GM18498 (cell line): ENCODE measurements at regions not wholly inside any gene's neighbourhood (a gene's known extent, or its start where the extent isn't known, plus 50 kb on each side); places are given as distances from the start of the nearest gene placed in this dataset.

ENCODE experiments used
- ATAC-seq: cut with Tn5 transposase; IDR thresholded peaks from one replicate; pipeline ENCODE4 v1.9.1; 2021; ENCODE audit warnings: mild to moderate bottlenecking, moderate library complexity; ENCODE audit not compliant: unreplicated experiment

- ATAC-seq: no peak
These were observed 51.8 kb upstream of the RIPOR2 start for GRCh38 chr6:24987446-24988115.

DNA sequence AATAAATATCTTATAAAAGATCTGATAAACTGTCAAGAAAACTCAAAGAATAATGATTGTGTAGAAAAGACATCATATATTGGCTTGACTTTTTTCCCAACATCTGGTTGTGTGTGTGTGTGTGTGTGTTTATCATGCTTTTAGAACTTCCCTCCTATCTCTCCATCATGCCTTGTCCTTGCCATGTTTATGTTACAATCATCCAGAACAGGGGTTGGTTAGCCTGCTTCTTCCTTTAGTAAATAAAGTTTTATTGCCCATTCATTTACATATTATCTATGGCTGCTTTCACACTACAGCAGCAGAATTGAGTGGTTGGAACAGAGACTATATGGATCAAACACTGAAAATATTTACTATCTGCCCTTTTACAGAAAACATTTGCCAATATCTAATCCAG lies 52.8 kb upstream of the RIPOR2 start:
- no peak for ATAC-seq

DNA sequence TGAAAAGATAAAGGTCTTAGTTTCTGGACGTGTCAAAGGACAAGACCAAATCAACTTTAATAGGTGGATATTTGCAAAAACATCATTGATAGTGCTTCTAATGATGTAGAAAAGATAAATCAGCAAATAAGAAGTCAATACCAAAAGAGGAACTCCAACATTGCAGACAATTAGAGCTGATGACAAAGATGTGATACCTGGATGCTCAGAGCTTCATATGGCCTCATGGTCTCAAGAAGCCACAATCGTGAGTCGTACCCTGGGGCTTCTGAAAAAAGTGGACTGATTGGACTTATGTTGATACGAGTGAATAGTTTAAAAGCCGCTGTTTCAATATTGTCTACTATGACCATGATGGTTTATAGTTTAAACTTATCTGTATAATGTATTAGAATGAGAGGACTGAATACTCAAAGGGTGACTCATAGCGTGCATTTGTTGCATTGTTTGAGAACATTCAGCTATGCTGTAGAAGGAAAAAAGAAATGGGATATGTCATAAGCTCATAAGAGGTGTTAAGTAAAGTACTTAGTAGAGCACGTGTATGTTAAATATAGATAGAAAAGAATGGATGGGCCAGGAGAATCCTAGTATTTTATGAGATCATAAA lies 54.6 kb upstream of the RIPOR2 start:
- no peak for ATAC-seq

DNA sequence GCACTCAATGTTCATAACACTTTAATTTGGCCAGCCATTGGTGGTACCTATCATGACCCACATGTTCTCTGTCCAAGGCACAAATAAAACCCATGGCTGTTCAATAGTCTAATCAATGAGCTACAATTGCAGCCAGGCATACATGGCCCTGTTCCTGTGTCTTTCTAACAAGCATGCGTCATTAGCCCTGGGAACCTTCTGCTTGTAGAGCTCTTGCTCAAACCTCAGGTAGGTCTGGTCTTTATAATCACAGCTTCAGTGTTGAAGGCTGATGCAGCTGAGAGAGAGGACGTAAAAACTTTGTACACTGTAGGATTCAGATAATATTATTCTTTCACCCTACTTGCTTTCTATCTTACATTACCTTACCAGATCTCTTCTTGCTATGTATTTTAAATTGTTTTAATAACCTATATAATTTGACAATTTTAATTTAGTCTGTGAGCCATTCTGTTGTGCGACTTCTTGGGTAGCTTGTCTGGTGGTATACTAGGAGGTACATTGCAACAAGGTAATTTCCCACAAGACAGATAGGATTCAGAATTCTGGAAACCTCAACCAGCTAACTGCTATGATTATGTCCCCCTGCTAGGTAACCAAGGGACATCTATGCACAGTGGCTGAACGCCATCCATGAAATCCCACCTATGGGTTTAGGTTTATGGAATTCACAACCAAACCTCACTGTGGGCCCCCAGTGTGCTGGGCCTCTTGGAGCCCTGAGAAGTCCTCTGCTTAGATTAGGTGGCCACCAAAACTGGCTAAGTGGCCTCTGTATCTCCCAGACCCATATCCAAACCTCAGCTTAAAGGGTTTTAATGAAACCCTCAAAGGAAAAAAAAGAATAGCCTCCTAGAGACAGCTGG lies 55.4 kb upstream of the RIPOR2 start:
- peak; percentile 24 for ATAC-seq

DNA sequence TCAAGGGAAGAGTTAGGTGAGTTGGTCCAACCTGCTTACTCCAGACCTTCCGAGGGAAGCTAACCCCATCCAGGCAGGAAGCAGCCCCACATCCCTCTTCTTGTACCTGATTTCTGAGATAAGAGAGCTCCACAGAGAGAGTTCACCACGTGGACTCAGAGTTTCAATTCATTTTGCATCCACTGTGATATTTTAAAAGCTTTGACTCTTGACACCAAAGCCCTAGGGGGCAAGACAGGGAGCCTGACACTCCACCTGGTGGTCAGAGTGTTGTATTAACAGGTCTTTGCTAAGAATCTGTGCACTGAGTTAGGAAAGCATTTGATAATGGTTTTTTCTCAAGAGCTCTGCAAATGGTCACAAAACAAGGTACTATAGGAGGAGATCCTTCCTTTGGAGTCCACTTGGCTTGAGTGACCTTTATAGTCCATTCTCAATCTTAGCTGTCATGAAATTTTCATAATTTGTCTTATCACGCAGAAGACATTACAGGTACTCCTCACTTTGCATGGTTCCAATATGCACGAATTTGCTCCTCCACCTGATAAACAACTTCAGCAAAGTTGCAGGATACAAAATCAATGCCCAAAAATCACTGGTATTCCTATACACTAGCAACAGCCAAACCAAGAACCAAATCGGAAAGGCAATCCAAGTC lies 56.2 kb upstream of the RIPOR2 start:
- ATAC-seq: peak; percentile 89

DNA sequence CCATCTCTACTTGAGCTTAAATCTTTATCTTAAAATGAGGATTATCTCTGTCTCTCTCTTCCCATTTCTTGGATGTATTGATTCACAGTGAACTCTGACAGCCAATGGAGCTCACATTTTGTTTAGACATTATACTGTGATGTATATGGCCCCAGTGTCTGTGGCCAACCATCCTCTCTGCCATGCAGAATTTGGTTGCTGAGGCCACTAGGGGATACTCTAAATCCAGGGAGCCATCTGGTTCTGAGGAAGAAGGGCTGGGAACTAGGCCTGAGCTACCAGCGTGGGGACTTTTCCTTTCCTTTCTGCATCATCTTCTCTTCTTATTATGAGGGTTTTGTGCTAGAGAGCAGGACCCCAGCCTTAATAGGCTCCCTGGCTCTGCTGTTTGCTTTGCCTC lies 59.1 kb upstream of the RIPOR2 start:
- no peak for ATAC-seq

GRCh38 chr6:24995270-24995669 lies 59.5 kb upstream of the RIPOR2 start:
- no peak for ATAC-seq

DNA sequence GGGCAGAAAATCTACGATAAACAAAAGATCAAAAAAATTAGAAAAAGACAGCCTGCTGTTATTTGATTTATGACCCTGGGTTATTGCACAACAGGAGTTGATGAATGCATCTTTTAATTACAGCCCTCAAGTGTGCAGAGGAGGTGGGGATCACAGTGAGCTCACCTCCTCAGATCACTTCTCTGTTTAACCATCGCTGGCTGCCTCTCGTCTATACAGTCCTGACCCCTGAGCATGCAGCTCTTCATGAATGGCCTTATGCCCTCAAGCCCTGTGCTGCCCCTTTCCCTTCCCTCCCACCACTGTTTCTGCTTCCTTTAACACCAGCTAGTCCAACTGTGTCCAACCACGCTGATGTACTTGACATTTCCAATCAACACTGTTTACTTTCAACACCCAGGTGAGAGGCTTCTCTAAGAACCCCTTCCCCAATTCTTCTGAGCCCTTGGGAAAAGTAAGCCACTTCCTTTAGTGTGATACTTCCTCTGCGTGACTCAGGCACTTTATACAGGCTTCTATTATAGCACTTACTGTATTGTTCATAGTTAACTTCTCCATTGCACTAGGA lies 60.6 kb upstream of the RIPOR2 start:
- ATAC-seq: no peak

GRCh38 chr6:24997231-24997630 lies 61.5 kb upstream of the RIPOR2 start:
- no peak for ATAC-seq

DNA sequence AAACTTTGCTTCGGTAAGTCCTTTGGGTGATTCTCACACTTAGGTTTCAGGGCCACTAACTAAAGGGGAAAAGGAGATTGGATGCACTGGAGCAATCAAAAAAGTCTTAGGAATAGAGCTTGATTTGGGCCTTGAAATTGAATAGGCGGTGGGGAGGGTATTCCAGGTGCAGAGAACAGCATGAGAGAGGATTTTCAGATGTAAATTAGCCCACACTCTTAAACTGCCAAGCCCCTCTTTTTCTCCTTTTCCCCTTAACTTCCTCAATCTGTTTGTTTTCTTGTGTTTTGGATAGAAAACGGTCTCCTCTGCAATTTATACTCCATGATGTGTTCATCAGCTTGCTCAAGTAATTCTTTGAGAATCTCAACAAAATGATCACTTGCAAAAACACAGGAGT lies 62.1 kb upstream of the RIPOR2 start:
- no peak for ATAC-seq

DNA sequence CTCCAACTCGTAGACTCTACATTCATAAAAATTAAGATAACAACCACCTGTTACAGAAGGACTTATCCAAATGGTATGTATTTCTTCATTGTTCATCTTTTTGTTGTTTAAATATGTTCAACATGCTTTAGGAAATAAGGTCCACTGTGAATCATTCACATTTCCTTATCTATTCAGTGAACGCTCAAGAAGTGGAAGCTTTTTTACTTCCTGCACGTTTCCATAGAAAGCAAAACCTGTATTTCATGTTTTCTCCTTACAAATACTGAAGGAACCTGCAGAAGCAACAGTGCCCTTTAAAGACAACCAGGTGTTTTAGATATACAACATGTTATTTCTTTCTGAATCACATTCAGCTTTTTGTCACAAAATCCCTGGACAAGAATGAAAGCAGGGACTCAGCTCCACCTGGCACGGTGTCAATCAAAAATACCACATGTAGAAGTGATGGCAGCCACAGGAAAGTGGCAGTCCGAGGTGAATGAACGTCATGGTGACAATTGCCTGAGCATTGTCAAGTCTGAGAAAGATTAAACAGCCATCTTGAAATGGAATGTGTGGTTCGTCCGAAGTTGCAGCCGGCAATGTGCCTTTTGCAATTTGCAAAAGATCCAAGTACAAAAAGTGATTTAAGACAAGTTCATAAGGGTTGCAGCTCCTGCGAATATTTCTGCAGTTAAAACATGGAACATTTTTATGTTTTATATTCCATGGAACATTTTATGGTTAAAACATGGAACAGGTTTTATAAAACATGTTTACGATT lies 66.7 kb upstream of the RIPOR2 start:
- no peak for ATAC-seq

GRCh38 chr6:25004357-25004756 lies 68.6 kb upstream of the RIPOR2 start:
- ATAC-seq: no peak

DNA sequence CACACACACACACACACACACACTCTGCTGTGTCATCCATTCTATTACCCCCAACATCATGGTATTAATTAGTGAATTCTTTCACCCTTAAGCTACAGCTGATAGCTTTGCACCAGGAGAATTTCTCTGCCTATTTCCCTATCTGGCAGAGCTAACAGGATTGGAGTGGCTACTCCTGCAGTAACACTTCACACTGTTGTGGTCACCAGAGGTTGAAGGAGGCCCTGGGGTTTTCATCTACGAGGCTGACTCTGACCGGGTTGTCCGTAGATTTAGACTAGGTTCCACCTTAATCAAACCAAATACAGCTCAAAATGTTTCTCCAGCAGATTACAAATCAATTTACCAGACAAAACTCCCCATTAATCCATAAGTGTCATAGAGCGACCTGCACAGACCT lies 69.2 kb upstream of the RIPOR2 start:
- no peak for ATAC-seq

DNA sequence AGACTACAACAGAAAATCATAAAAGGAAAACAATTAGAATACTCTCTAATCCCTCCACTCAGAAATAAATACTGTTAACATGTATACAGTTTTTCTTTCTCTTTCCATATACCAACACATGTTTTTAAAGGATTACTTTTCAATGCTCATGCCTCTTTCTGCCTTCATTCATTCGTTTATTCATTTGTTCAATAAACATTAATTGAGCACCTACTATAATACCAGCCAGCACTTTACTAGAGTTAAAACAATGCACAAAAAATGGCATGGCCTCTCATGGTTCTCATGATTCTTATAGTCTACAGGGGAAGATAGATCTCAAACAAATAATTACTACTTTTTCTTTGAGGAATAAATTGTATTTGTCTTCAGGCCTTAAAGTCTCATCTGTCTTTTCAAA lies 70.3 kb upstream of the RIPOR2 start:
- ATAC-seq: no peak

- ATAC-seq: peak; percentile 55
These were observed 70.8 kb upstream of the RIPOR2 start for GRCh38 chr6:25006565-25007001.

GRCh38 chr6:25007269-25007699 lies 71.5 kb upstream of the RIPOR2 start:
- peak; percentile 82 for ATAC-seq

- ATAC-seq: no peak
These were observed 73.1 kb upstream of the RIPOR2 start for GRCh38 chr6:25008707-25009392.

DNA sequence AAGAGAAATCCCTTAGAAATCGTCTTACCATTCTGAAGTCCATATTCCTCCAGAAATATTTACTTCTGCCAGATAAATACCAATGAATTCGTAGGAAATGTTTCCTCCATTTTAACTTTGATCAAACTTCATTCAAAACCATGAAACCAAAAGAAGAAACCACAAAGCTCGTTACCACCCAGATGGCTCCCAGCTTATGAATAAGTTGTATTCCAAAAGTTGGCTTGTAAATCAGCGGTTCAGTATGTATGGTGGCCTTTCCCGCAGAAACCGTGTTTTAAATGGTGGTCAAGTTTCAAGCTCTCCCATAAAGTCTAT lies 73.6 kb upstream of the RIPOR2 start:
- ATAC-seq: no peak

DNA sequence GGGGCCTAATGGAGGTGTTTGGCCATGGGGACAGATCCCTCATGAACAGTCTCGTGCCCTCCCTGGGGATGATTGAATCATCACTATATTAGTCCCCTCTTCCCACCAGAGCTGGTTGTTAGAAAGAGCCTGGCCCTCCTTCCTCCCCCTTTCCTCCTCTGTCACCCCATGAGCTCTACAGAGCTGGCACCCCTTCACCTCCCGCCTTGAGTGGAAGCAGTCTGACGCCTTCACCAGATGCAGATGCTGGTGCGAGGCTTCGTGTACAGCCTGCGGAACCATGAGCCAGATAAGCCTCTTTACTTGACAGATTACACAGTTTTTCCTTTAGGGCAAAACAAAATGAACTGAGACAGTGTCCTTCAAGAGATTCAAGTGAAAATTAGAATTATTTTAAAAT lies 74.4 kb upstream of the RIPOR2 start:
- no peak for ATAC-seq
